ENCODE measurements at regions not wholly inside any gene's neighbourhood (a gene's known extent, or its start where the extent isn't known, plus 50 kb on each side); places are given as distances from the start of the nearest gene placed in this dataset.

DNA sequence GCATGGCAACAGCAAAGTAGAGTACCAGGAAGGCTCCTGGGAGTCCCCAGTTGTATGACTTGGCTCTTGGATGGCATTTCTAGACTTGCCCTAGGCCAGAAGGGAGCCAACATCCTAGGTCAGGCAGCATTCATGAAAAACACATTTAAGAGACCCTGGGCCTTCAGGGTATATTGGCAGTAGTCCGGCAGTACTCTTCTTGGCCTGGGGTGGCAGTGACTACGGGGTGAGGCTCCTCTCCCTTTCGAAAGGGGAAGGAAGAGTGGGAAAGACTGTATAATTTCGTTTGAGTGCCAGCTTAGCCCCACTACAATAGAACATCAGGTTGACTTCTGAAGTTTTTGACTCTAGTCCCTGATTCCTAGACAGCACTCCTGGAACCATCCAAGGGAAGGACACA lies 136.4 kb downstream of the ZIC4 start:
- ATAC-seq (ENCODE audit: low read depth), result no peak
- Histone ChIP-seq H2BK120ac (ENCODE audit: low read depth, low read length) (no peak overlapping the region), H4K91ac (ENCODE audit: insufficient read depth, low read depth, low read length) (no peak overlapping the region), H3K4me3 (ENCODE audit: insufficient read depth, low read depth, low read length) (no peak overlapping the region), H2AFZ (replicated peaks; ENCODE audit: low read length, poor library complexity) (no peak overlapping the region), H2BK15ac (ENCODE audit: low read depth, low read length) (no peak overlapping the region), H2BK20ac (ENCODE audit: low read depth, low read length) (no peak overlapping the region), H3K18ac (ENCODE audit: low read depth, low read length) (no peak overlapping the region), H4K5ac (ENCODE audit: low read depth, low read length) (no peak overlapping the region), H3K4ac (ENCODE audit: low read depth, low read length) (no peak overlapping the region), H3K56ac (ENCODE audit: extremely low read depth, insufficient read depth, low read length) (no peak overlapping the region), H3K27ac (ENCODE audit: insufficient read depth, low read length) (no peak overlapping the region), H3K36me3 (ENCODE audit: control insufficient read depth, insufficient read depth, low read length) (no peaks in the 10 kb centered on the region), H3K4me1 (ENCODE audit: control insufficient read depth, insufficient read depth, low read length) (no peaks in the 10 kb centered on the region), H3K23ac (ENCODE audit: low read depth, low read length) (no peak overlapping the region), H4K20me1 (ENCODE audit: insufficient read depth, low read length) (no peaks in the 10 kb centered on the region), H3K9ac (ENCODE audit: low read depth, low read length) (no peak overlapping the region), H2BK5ac (ENCODE audit: low read depth, low read length, poor library complexity, severe bottlenecking) (no peak overlapping the region), H3K27me3 (ENCODE audit: control insufficient read depth, insufficient read depth, low read length) (no peaks in the 10 kb centered on the region), H3K9me3 (ENCODE audit: control insufficient read depth, insufficient read depth, low read length) (no peaks in the 10 kb centered on the region), H3K79me1 (ENCODE audit: low read depth in 1 of 2, low read length in 2 of 2) (no peaks in the 10 kb centered on the region), H3K4me2 (ENCODE audit: low read depth, low read length) (no peak overlapping the region), H4K8ac (ENCODE audit: low read depth in 2 of 2, low read length in 2 of 2) (no peak overlapping the region), H2AK5ac (ENCODE audit: low read depth, low read length) (no peak overlapping the region), H3K9me1 (ENCODE audit: insufficient read depth, low read length) (no peaks in the 10 kb centered on the region), H2AK9ac (replicated peaks; ENCODE audit: low read depth, low read length, poor library complexity) (no peak overlapping the region), H3K14ac (replicated peaks; ENCODE audit: low read depth, low read length) (no peak overlapping the region)
- TF ChIP-seq CHD1 (IDR thresholded peaks at IDR 0.05; ENCODE audit: low read depth, low read length) (no peak), SMC3 (IDR thresholded peaks at IDR 0.05; ENCODE audit: low read depth, low read length) (no peak), RAD21 (IDR thresholded peaks at IDR 0.05; ENCODE audit: low read length) (no peak), CEBPB (IDR thresholded peaks at IDR 0.05; ENCODE audit: low read depth, low read length) (no peak), BHLHE40 (IDR thresholded peaks at IDR 0.05; ENCODE audit: low read depth, low read length) (no peak), MAFK (IDR thresholded peaks at IDR 0.05; ENCODE audit: low read depth, low read length) (no peak), MAZ (IDR thresholded peaks at IDR 0.05; ENCODE audit: borderline replicate concordance, low read depth, low read length) (no peak), MXI1 (IDR thresholded peaks at IDR 0.05; ENCODE audit: borderline replicate concordance, low read depth, low read length) (no peak), NFE2L2 (IDR thresholded peaks at IDR 0.05; ENCODE audit: low read depth, low read length) (no peak), RCOR1 (IDR thresholded peaks at IDR 0.05; ENCODE audit: insufficient replicate concordance, low read length) (no peak)
- TF ChIP-seq, protein P1, sequence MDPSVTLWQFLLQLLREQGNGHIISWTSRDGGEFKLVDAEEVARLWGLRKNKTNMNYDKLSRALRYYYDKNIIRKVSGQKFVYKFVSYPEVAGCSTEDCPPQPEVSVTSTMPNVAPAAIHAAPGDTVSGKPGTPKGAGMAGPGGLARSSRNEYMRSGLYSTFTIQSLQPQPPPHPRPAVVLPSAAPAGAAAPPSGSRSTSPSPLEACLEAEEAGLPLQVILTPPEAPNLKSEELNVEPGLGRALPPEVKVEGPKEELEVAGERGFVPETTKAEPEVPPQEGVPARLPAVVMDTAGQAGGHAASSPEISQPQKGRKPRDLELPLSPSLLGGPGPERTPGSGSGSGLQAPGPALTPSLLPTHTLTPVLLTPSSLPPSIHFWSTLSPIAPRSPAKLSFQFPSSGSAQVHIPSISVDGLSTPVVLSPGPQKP (IDR thresholded peaks at IDR 0.05; ENCODE audit: borderline replicate concordance, low read depth, low read length), result no peak
- TF ChIP-seq, protein P2, sequence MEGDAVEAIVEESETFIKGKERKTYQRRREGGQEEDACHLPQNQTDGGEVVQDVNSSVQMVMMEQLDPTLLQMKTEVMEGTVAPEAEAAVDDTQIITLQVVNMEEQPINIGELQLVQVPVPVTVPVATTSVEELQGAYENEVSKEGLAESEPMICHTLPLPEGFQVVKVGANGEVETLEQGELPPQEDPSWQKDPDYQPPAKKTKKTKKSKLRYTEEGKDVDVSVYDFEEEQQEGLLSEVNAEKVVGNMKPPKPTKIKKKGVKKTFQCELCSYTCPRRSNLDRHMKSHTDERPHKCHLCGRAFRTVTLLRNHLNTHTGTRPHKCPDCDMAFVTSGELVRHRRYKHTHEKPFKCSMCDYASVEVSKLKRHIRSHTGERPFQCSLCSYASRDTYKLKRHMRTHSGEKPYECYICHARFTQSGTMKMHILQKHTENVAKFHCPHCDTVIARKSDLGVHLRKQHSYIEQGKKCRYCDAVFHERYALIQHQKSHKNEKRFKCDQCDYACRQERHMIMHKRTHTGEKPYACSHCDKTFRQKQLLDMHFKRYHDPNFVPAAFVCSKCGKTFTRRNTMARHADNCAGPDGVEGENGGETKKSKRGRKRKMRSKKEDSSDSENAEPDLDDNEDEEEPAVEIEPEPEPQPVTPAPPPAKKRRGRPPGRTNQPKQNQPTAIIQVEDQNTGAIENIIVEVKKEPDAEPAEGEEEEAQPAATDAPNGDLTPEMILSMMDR (conservative IDR thresholded peaks at IDR 0.05; ENCODE audit: low read depth, low read length), result no peak
- TF ChIP-seq, protein P3, sequence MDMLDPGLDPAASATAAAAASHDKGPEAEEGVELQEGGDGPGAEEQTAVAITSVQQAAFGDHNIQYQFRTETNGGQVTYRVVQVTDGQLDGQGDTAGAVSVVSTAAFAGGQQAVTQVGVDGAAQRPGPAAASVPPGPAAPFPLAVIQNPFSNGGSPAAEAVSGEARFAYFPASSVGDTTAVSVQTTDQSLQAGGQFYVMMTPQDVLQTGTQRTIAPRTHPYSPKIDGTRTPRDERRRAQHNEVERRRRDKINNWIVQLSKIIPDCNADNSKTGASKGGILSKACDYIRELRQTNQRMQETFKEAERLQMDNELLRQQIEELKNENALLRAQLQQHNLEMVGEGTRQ (IDR thresholded peaks at IDR 0.05; ENCODE audit: low read depth, low read length), result no peak
- BruUV-seq (replicated peaks), result no TSS peak
- no peak for DNase-seq
- in situ Hi-C loops (cut with MboI; ENCODE audit: low sequenced_read_pairs), result no loop called here
- dilution Hi-C loops (cut with HindIII; ENCODE audit: low sequenced_read_pairs, unreplicated experiment), result no loop called here
- ChIA-PET CTCF (no interaction called here), POLR2A (ENCODE audit: unreplicated experiment) (no interaction called here)
- no CpG with 5 or more reads among the region's 4 CpGs for WGBS, 2 experiments (ENCODE audit: extremely low coverage in 2 of 2, insufficient read length in 1 of 2)
- intact Hi-C loops (cut with micrococcal nuclease), result no loop called here
